ENCODE measurements at regions not wholly inside any gene's neighbourhood (a gene's known extent, or its start where the extent isn't known, plus 50 kb on each side); places are given as distances from the start of the nearest gene placed in this dataset.

- TF ChIP-seq POLR2A (IDR thresholded peaks at IDR 0.05): no peak
- no peak for TF ChIP-seq CTCF (IDR thresholded peaks at IDR 0.05)
Observed at GRCh38 chr14:38127356-38127755, 80.3 kb upstream of the SSTR1 start.
